Activated CD4-positive, alpha-beta T cell treated with anti-CD3 and anti-CD28 coated beads, Interleukin-2, amount 50 U/mL, for 1 hour (primary cell): ENCODE measurements at regions not wholly inside any gene's neighbourhood (a gene's known extent, or its start where the extent isn't known, plus 50 kb on each side); places are given as distances from the start of the nearest gene placed in this dataset.
"Not testable (repeated sequence)": the region's sequence is repeated elsewhere in the genome, so short reads cannot be mapped to it uniquely, and the experiment has no call there.

Source experiments
- DNase-seq: peaks from one replicate; pipeline ENCODE4 v3.0.0-alpha.2; 2020

GRCh38 chr12:92059960-92060359 is 85.7 kb downstream of the BTG1 start:
- no peak for DNase-seq

GRCh38 chr12:92058664-92059063 is 87.0 kb downstream of the BTG1 start:
- no peak for DNase-seq

- not testable (repeated sequence) for DNase-seq
Measured at GRCh38 chr12:92056756-92057155, 88.9 kb downstream of the BTG1 start.

DNA sequence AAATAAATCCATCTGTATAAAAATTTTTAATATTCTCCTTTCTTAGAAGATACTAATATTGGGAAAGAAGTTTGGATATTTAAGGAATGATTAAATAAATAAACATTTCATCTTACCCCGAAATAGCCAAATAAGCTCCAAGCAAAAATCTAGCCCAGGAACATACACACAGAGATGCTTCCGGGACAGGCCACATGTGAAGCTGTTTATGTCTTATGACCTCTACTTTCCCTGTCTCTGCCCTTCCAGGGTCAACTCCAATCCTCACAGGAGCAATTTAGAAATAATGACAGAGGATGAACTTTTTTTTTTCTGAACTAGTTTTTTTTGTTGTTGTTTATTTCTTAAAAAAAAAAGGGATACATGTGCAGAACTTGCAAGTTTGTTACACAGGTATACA is 89.4 kb downstream of the BTG1 start:
- no peak for DNase-seq

GRCh38 chr12:92055877-92056276 is 89.8 kb downstream of the BTG1 start:
- peak; percentile 58 for DNase-seq

- no peak for DNase-seq
Measured at GRCh38 chr12:92051441-92051840, 94.2 kb downstream of the BTG1 start.

DNA sequence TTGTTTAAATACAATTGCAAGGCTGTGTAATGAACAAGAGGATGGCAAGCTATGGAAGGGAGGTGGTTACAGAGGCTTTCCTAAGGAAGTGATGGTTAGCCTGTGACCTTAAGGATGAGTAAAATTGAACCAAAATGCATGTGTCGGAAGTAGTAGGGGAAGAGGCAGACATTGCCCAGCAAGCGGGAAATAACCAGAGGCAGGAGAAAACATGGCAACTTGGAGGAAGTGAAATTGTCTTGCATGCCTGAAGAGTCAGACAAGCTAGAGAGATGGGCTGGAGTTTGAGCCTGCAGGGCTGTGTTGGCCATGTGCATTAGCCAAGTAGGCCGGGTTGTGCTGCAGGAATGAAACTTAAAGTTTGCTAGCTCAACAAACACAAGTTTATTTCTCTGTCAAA is 96.2 kb downstream of the BTG1 start:
- DNase-seq: no peak

- DNase-seq: no peak
Measured at GRCh38 chr12:92047393-92047826, 98.2 kb downstream of the BTG1 start.

DNA sequence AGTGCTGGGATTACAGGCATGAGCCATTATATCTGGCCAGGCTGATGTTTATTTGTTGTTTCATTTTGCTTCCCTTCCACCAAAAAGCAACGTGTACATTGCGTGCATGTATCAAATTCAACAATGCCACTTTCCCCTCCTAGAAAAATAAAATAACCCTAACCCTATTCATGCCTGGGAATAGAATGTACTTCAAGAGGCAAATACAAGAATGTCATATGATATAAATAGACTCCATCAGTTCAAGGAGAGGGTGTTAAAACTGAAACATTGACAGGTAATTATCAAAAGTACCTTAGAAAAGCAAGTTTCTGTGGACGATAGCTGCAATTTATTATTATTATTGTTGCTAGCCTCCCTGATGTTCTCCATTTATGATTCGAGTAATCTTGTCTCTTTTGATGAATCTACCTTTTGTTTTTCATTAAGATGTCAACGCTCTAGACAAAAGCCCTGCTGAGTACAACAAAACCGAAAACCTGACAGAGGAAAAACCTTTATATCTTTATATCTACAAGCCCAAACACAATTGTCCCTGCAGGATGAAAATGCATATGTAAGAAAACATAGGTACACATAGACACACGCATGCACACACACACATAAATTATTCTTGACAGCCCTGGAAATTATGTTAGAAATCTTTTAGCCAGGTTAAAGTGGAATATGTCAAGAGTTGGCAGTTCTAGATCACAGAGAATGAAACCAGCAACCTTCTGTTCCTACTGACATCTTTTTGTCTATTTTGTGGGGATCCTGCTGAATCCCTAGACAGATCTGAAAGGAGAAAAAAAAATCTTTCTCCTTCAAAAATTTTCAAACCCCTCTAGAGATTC is 98.9 kb downstream of the BTG1 start:
- no peak for DNase-seq

DNA sequence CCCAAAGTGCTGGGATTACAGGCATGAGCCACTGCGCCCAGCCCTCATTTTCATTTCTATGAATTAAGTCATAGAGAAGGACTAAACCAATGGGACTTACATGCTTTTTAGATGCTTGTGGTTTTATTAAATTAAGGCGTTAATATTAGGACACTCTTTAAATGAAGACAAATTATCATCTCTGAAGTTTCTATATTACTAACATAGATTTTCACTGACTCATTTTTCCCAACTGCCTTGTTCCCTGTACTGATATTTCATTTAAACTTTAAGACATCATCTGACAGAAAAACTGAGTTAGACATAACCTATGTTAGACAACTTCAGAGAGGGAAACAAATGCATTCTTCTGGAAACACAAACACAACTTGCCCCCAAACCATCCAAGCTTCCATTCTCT is 99.8 kb downstream of the BTG1 start:
- DNase-seq: no peak

- no peak for DNase-seq
Measured at GRCh38 chr12:92044435-92044834, 101.2 kb downstream of the BTG1 start.

- no peak for DNase-seq
Measured at GRCh38 chr12:92042791-92043531, 102.7 kb downstream of the BTG1 start.

GRCh38 chr12:92041742-92042141 is 103.9 kb downstream of the BTG1 start:
- no peak for DNase-seq

DNA sequence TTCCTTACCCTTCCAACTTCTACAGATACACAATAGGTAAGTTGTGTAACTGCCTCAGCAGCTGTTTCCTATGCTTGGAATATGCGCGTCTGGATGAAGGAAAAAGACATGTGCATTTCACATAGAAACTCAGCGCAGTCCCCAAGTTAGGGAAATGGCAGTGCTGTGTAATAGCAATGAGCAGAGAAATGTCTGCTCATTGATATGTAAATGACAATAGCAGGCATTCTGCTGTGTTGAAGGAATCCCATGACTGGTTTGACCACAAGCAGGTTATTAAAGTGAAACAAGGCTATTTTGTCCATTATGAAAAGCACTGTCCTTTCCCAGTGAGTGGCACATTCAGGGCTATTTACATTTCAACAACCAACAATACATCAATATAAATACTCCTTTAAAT is 106.6 kb downstream of the BTG1 start:
- DNase-seq: no peak

GRCh38 chr12:92038476-92038875 is 107.2 kb downstream of the BTG1 start:
- DNase-seq: no peak

DNA sequence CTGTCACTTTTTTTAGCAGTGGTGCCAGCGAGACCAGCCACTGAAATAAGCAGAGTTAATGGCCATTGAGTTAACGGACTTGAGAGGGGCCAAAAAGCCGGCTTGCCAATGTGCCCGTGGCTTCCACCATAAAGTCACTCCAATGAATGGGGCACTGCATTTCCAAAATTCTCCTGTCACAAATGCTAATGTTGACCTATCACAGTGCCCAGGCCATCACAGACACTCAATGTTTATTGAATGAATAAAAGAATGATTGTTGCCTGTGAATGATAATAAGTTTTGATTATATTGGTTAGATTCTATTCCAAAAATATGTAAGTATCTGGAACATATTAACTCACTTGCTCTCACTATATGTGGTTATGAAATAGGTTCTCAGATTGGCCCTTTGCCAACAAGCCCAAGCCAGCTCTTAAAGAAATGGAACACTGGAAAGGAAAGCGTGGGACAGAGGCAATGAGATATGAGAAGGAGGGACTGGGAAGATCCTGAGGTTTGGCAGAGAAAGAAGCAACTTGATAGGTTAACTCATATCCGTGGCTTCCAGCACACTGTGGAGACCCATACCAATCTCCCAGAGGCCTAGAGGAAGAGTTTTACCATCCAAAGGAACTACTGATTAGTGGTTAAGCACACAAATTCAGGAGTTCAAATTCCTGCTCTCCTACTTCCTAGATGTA is 108.7 kb downstream of the BTG1 start:
- no peak for DNase-seq

DNA sequence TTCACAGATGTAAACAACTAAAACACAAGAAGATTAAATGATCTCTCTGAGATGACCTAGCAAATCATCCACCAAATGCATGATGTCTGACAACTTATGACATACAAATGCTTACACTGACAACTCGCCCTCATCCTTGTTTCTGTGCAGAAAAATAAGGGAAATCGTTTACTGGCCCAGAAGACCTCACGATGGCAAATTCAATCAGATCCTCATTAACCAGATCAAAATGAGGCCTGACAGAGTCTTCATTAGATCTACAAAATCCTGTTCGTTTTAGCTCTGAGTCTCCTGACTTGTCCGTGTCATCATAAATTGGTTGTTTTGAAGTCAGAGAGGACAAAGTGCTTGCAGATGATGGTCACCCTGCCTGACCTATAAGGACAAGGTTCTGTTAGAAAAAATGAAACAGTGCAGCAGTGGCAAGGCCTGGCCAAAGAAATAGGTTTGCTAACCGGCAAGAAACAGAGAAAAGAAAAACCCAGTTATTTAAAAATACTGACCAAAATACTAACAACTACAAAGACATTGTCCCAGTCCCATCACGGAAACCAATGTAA is 109.5 kb downstream of the BTG1 start:
- DNase-seq: no peak

- DNase-seq: no peak
Measured at GRCh38 chr12:92035477-92035876, 110.2 kb downstream of the BTG1 start.

DNA sequence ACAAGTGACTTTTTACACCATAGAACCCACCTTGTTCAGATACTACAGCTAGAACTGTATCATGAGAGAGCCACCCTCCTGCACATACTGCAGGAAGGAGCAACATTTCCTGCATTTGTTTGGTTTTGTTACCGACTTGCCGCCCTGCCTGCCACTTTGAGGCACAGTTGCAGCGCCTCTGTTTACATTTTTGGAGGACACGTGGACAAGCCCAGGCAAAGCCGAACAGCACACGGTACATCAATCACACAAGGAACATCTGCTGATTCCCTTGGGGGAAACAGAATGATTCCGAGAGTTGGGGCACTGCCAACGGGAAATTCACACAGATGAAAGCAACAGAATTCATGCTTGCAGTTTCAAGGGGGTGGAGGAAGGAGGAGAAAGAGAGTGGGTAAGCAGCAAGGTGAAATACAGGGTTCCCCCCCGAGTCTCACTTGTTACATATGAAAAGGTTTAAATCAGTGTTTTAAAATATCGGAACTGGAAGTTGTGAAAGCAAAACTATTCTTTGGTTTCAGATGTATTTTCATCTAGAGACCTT is 110.7 kb downstream of the BTG1 start:
- DNase-seq: peak; percentile 37

DNA sequence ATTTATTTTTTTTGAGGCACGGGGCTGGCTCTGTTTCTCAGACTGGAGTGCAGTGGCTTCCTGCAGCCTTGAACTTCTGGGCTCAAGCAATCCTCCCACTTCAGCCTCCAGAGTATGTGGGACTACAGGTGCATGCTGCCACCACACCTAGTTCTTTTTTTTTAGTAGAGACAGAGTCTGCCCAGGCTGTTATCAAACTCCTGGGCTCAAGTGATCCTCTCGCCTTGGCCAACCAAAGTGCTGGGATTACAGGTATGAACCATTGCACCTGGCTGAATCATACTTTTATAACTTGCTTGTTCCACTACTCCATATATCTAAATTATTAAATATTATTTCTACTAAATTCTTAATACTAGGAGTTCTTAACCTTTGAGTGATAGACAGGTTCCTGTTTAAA is 111.6 kb downstream of the BTG1 start:
- DNase-seq: no peak

DNA sequence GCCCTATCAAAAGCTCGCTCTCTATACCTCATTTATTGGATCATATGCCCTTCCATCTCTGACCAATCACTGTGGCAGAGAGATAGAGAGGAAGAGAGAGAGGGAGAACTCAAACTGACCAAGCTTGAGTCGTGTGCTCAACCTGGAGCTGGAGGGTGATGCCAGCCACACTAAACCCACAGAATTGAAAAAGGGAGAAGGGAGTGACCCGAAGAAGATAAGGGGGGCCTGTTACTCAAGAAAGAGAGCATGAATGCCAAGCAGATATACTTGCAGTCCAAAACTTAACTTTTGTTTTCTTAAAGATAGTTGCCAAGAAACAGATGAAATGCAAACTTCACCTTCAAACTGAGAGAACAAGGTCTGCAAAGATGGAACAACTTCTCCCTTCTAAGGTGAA is 112.7 kb downstream of the BTG1 start:
- DNase-seq: no peak

GRCh38 chr12:92032101-92032500 is 113.5 kb downstream of the BTG1 start:
- no peak for DNase-seq

- DNase-seq: peak; percentile 56
Measured at GRCh38 chr12:92030618-92031017, 115.0 kb downstream of the BTG1 start.
